Endothelial cell of umbilical vein (primary cell): ENCODE measurements at regions not wholly inside any gene's neighbourhood (a gene's known extent, or its start where the extent isn't known, plus 50 kb on each side); places are given as distances from the start of the nearest gene placed in this dataset.

ENCODE experiments used
- BruUV-seq: library from RNA; stranded (reverse); fragments of 400-500 nt; replicated peaks from 2 replicates; lab custom pipeline; 2021; lab: Mats Ljungman, UMichigan
- CTCF ChIA-PET: fragments of 300-600, 350-600 bp; sonication (Branson Sonifier 250); formaldehyde crosslinking; loops from one replicate; lab custom pipeline; 2021; ENCODE audit warnings: antibody characterized with exemption, inconsistent platforms; lab: Charles Lee
- POLR2A ChIA-PET: fragments of 300-600, 350-600 bp; sonication (Branson Sonifier 250); formaldehyde crosslinking; loops from one replicate; lab custom pipeline; 2021; ENCODE audit warnings: antibody characterized with exemption, inconsistent platforms; lab: Charles Lee
- DNase-seq: peaks from one replicate; pipeline ENCODE4 v3.0.0-alpha.2; 2011; ENCODE audit warnings: low read depth, low spot score
- FAIRE-seq: peaks from 2 replicates; lab custom pipeline; 2011; peaks lifted over from hg19 to GRCh38; lab: Jason Lieb, UNC
- H2AFZ ChIP-seq: 2 replicates; pipeline ENCODE4 v1.6.0; 2012; ENCODE audit warnings: low read depth, low read length, control low read depth, inconsistent platforms
- H3K27ac ChIP-seq: 2 replicates; pipeline ENCODE4 v1.5.1; 2011; ENCODE audit warnings: low read depth, mild to moderate bottlenecking, control low read depth, low read length, moderate library complexity; ENCODE audit not compliant: insufficient read depth
- H3K27me3 ChIP-seq, 2 experiments: 2 replicates each; pipeline versions ENCODE4 v1.6.0 to v1.6.1; 2011; ENCODE audit warnings: low read length in 2 of 2, mixed read lengths in 1 of 2; ENCODE audit not compliant: control insufficient read depth in 2 of 2, insufficient read depth in 2 of 2
- H3K36me3 ChIP-seq, 2 experiments: 2 replicates in 1 of 2; 3 replicates in 1 of 2; pipeline ENCODE4 v1.5.1; 2011; ENCODE audit warnings: low read length in 2 of 2, mild to moderate bottlenecking in 1 of 2, moderate library complexity in 1 of 2; ENCODE audit not compliant: control insufficient read depth in 2 of 2, insufficient read depth in 2 of 2; ENCODE audit errors: extremely low read depth in 1 of 2
- H3K4me1 ChIP-seq: 3 replicates; pipeline ENCODE4 v1.5.1; 2011; ENCODE audit warnings: mild to moderate bottlenecking, low read length; ENCODE audit not compliant: control insufficient read depth, insufficient read depth; ENCODE audit errors: extremely low read depth
- H3K4me2 ChIP-seq: 2 replicates; pipeline ENCODE4 v1.6.1; 2011; ENCODE audit warnings: low read length, control low read depth, mixed read lengths; ENCODE audit not compliant: insufficient read depth
- H3K4me3 ChIP-seq, 3 experiments: fragments of 200-600 bp in 1 of 3; sonication (generic), shearing (Covaris generic) in 1 of 3; replicated peaks in 1 of 3; 2 replicates each; pipeline ENCODE4 v1.5.1; 2011 to 2016; ENCODE audit warnings: control low read depth in 3 of 3, low read length in 3 of 3, mild to moderate bottlenecking in 2 of 3, inconsistent platforms in 1 of 3, low read depth in 1 of 3, moderate library complexity in 1 of 3; ENCODE audit not compliant: insufficient read depth in 1 of 3
- H3K79me2 ChIP-seq: 2 replicates; pipeline ENCODE4 v1.6.0; 2012; ENCODE audit warnings: low read length, inconsistent platforms; ENCODE audit not compliant: control insufficient read depth, insufficient read depth
- H3K9ac ChIP-seq: replicated peaks from 2 replicates; pipeline ENCODE3; 2011; ENCODE audit warnings: low read length, control low read depth; ENCODE audit not compliant: insufficient read depth; ENCODE audit errors: extremely low read depth
- H3K9me1 ChIP-seq: replicated peaks from 3 replicates; pipeline ENCODE4 v1.6.0; 2011; ENCODE audit warnings: mild to moderate bottlenecking, low read length; ENCODE audit not compliant: control insufficient read depth, insufficient read depth; ENCODE audit errors: extremely low read depth
- H3K9me3 ChIP-seq: replicated peaks from 2 replicates; pipeline ENCODE4 v1.5.1; 2012; ENCODE audit warnings: low read length, inconsistent platforms; ENCODE audit not compliant: control insufficient read depth, insufficient read depth
- H4K20me1 ChIP-seq: replicated peaks from 2 replicates; pipeline ENCODE3; 2011; ENCODE audit warnings: mild to moderate bottlenecking, low read length; ENCODE audit not compliant: control insufficient read depth, insufficient read depth; ENCODE audit errors: extremely low read depth
- EZH2 ChIP-seq: IDR thresholded peaks from 2 replicates; pipeline ENCODE4 v1.6.1; 2012; ENCODE audit warnings: borderline replicate concordance, low read depth, mild to moderate bottlenecking, moderate library complexity, low read length, inconsistent platforms; ENCODE audit not compliant: severe bottlenecking
- FOS ChIP-seq: IDR thresholded peaks from 2 replicates; pipeline ENCODE4 v1.6.1; 2011; ENCODE audit warnings: mild to moderate bottlenecking, low read length, moderate library complexity, borderline replicate concordance; ENCODE audit not compliant: insufficient read depth
- GATA2 ChIP-seq: IDR thresholded peaks from 2 replicates; pipeline ENCODE4 v1.7.0; 2011; ENCODE audit warnings: low read depth, mild to moderate bottlenecking, moderate library complexity, mixed read lengths, low read length; ENCODE audit not compliant: insufficient read length, insufficient read depth
- JUN ChIP-seq: IDR thresholded peaks from 2 replicates; pipeline ENCODE4 v1.6.1; 2011; ENCODE audit warnings: borderline replicate concordance, low read depth; ENCODE audit not compliant: insufficient read length, insufficient read depth
- MYC ChIP-seq: IDR thresholded peaks from one replicate; pipeline ENCODE4 v1.6.1; 2011; ENCODE audit warnings: mild to moderate bottlenecking, low read depth, low read length
- POLR2A ChIP-seq: IDR thresholded peaks from 2 replicates; pipeline ENCODE4 v1.6.1; 2012; ENCODE audit warnings: low read depth, mild to moderate bottlenecking, control low read depth, low read length
- POLR2AphosphoS5 ChIP-seq: IDR thresholded peaks from 2 replicates; pipeline ENCODE4 v1.6.1; 2012; ENCODE audit warnings: low read depth, mild to moderate bottlenecking, control low read depth, low read length, moderate library complexity; ENCODE audit not compliant: insufficient read depth
- dilution Hi-C: fragments of 300-500 bp; cut with MboI; formaldehyde crosslinking; loops from one replicate; pipeline ENCODE4 v1.15.0; 2019; ENCODE audit warnings: low sequenced_read_pairs; ENCODE audit not compliant: extremely low pct_ligation_motif_present
- intact Hi-C: fragments of 100-400 bp; cut with micrococcal nuclease; formaldehyde crosslinking; loops from one replicate; pipeline ENCODE4 v1.10.0; 2022
- TF ChIP-seq, protein P1 (sequence below), 2 donors: IDR thresholded peaks; 1 replicate in 1 of 2; 2 replicates in 1 of 2; pipeline ENCODE4 v1.5.1; 2011; ENCODE audit warnings: low read length in 2 of 2, mild to moderate bottlenecking in 2 of 2, moderate library complexity in 2 of 2, control low read depth in 1 of 2, inconsistent platforms in 1 of 2, low read depth in 1 of 2; ENCODE audit not compliant: insufficient read depth in 1 of 2; ENCODE audit errors: extremely low read depth in 1 of 2
- TF ChIP-seq, protein P2 (sequence below): IDR thresholded peaks from 2 replicates; pipeline ENCODE4 v1.6.1; 2011; ENCODE audit not compliant: insufficient read depth, insufficient read length

DNA sequence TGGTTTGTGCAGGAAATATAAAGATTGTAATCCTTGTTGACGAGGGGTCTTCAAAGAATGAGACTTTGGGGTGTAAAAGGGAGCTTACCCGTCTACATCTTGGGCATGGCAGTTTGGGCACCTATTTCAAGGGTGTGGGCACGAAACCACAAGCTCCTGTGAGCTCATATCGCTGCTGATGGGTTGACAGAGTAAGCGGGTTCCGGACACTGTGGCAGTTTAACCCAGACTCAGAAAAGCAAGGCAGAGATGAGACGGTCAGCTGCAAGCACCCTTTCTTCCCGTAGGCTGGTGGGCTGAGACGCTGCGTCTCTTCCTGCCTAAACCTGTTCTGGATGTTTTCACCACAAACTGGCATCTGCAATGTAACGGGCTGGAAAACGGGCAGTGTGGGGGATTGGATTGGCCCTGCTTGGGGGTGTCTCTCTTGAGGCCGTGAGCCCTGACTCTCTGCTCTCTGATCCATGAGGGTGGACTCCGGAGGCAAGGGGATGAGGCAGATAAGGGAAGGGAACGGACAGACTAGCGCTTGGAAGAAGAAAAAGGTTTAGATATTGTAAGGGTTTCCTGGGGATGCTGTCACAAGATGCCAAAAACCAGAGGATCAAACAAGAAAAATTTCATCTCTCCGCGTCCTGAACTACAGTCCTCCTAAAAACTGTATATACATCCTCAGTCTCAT lies 237.5 kb downstream of the SHOX start:
- Histone ChIP-seq H3K9me3 (peaks cover 8% of the 10 kb centered on the region), H4K20me1 (no peaks in the 10 kb centered on the region), H3K4me3 (no peak overlapping the region), H3K4me1 (no peaks in the 10 kb centered on the region), H3K36me3 (no peaks in the 10 kb centered on the region), H3K27me3 (no peaks in the 10 kb centered on the region), H2AFZ (no peak overlapping the region), H3K9me1 (no peaks in the 10 kb centered on the region), H3K4me2 (no peak overlapping the region), H3K27ac (no peak overlapping the region), H3K79me2 (no peaks in the 10 kb centered on the region), H3K9ac (no peak overlapping the region)
- dilution Hi-C loops (no loop called here), intact Hi-C loops (no loop called here)
- TF ChIP-seq FOS (no peak), MYC (no peak), POLR2AphosphoS5 (no peak), POLR2A (no peak), EZH2 (no peak), JUN (no peak), GATA2 (no peak)
- TF ChIP-seq, protein P1, sequence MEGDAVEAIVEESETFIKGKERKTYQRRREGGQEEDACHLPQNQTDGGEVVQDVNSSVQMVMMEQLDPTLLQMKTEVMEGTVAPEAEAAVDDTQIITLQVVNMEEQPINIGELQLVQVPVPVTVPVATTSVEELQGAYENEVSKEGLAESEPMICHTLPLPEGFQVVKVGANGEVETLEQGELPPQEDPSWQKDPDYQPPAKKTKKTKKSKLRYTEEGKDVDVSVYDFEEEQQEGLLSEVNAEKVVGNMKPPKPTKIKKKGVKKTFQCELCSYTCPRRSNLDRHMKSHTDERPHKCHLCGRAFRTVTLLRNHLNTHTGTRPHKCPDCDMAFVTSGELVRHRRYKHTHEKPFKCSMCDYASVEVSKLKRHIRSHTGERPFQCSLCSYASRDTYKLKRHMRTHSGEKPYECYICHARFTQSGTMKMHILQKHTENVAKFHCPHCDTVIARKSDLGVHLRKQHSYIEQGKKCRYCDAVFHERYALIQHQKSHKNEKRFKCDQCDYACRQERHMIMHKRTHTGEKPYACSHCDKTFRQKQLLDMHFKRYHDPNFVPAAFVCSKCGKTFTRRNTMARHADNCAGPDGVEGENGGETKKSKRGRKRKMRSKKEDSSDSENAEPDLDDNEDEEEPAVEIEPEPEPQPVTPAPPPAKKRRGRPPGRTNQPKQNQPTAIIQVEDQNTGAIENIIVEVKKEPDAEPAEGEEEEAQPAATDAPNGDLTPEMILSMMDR (IDR thresholded peaks at IDR 0.05; ENCODE audit: extremely low read depth in 1 of 2, insufficient read depth in 1 of 2, low read depth in 1 of 2, low read length in 2 of 2), result no peak
- TF ChIP-seq, protein P2, sequence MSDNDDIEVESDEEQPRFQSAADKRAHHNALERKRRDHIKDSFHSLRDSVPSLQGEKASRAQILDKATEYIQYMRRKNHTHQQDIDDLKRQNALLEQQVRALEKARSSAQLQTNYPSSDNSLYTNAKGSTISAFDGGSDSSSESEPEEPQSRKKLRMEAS, result no peak
- no TSS peak for BruUV-seq
- no peak for FAIRE-seq
- POLR2A ChIA-PET, result no interaction called here
- CTCF ChIA-PET, result no interaction called here
- DNase-seq, result no peak
